ENCODE measurements at regions not wholly inside any gene's neighbourhood (a gene's known extent, or its start where the extent isn't known, plus 50 kb on each side); places are given as distances from the start of the nearest gene placed in this dataset.

GRCh38 chr12:64999148-64999425 lies 122.0 kb downstream of the WIF1 start:
- DNase-seq (ENCODE audit: low spot score): no peak
